ENCODE measurements at regions not wholly inside any gene's neighbourhood (a gene's known extent, or its start where the extent isn't known, plus 50 kb on each side); places are given as distances from the start of the nearest gene placed in this dataset.

DNA sequence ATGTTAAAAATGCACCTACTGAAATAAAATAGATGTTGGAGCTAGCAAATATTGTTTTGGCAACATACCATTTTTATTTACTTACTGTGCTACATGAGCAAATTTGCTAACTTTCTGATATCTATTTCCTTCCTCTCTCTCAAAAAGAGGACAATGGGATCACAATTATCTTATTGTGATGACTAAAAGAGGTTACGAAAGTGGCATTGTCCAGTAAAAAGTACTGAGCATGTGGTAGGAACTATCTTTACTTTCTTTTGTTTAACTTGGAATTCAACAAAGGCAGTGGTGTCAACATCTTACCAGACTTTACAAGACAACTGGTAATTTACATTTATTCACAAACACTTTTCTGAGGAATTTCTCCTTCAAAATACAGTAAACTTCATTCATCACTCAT lies 1542.6 kb upstream of the CDH8 start:
- CTCF ChIA-PET = no interaction called here
- intact Hi-C loops (cut with micrococcal nuclease; ENCODE audit: unreplicated experiment) = no loop called here
- Histone ChIP-seq H3K27ac (ENCODE audit: low read length) (no peak overlapping the region), H3K9me3 (ENCODE audit: control insufficient read depth, insufficient read depth, low read depth, low read length) (no peaks in the 10 kb centered on the region), H3K4me1 (ENCODE audit: control insufficient read depth, insufficient read depth, low read length) (no peaks in the 10 kb centered on the region), H3K36me3 (ENCODE audit: control insufficient read depth, insufficient read depth, low read length) (no peaks in the 10 kb centered on the region), H3K4me3 (ENCODE audit: low read depth in 2 of 2, low read length in 2 of 2) (no peak overlapping the region), H3K27me3 (ENCODE audit: control insufficient read depth, insufficient read depth, low read length) (no peaks in the 10 kb centered on the region)
- in situ Hi-C loops (cut with HindIII; ENCODE audit: low pct_unique_long_range_greater_than_20kb, low sequenced_read_pairs) = no loop called here
- no peak for ATAC-seq
- POLR2A ChIA-PET = no interaction called here
- TF ChIP-seq, protein P1, sequence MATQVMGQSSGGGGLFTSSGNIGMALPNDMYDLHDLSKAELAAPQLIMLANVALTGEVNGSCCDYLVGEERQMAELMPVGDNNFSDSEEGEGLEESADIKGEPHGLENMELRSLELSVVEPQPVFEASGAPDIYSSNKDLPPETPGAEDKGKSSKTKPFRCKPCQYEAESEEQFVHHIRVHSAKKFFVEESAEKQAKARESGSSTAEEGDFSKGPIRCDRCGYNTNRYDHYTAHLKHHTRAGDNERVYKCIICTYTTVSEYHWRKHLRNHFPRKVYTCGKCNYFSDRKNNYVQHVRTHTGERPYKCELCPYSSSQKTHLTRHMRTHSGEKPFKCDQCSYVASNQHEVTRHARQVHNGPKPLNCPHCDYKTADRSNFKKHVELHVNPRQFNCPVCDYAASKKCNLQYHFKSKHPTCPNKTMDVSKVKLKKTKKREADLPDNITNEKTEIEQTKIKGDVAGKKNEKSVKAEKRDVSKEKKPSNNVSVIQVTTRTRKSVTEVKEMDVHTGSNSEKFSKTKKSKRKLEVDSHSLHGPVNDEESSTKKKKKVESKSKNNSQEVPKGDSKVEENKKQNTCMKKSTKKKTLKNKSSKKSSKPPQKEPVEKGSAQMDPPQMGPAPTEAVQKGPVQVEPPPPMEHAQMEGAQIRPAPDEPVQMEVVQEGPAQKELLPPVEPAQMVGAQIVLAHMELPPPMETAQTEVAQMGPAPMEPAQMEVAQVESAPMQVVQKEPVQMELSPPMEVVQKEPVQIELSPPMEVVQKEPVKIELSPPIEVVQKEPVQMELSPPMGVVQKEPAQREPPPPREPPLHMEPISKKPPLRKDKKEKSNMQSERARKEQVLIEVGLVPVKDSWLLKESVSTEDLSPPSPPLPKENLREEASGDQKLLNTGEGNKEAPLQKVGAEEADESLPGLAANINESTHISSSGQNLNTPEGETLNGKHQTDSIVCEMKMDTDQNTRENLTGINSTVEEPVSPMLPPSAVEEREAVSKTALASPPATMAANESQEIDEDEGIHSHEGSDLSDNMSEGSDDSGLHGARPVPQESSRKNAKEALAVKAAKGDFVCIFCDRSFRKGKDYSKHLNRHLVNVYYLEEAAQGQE (IDR thresholded peaks at IDR 0.05; ENCODE audit: insufficient read depth in 1 of 2, low read depth in 2 of 2, low read length in 1 of 2) = no peak
- TF ChIP-seq TCF7L2 (IDR thresholded peaks at IDR 0.05; ENCODE audit: low read depth, low read length) = no peak
- no peak for TF ChIP-seq POLR2AphosphoS5 (IDR thresholded peaks at IDR 0.05; ENCODE audit: low read depth, low read length)
- no TSS peak for BruUV-seq (replicated peaks)
- DNase-seq (ENCODE audit: low read depth, low spot score) = no peak

DNA sequence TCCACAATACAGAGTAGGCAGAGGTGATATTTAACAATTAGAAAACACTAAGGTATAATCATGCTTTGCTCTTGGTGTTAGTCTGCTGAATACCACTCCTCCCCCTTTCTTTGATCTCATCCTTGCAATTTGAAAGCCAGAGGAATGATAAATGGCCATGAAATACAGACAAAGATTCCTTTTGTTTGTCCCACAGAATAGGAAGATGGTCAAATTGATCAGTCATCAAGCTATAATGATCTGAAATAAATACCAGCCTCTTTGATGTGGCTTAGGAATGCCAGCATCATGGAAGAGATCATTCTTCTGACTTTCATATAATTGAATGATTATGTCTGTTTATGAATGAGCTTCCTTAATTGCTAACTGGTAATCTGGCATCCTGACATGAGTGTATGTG lies 1541.7 kb upstream of the CDH8 start:
- Histone ChIP-seq H3K4me1 (ENCODE audit: control insufficient read depth, insufficient read depth, low read length) (no peaks in the 10 kb centered on the region), H3K9me3 (ENCODE audit: control insufficient read depth, insufficient read depth, low read depth, low read length) (no peaks in the 10 kb centered on the region), H3K36me3 (ENCODE audit: control insufficient read depth, insufficient read depth, low read length) (no peaks in the 10 kb centered on the region), H3K4me3 (ENCODE audit: low read depth in 2 of 2, low read length in 2 of 2) (no peak overlapping the region), H3K27ac (ENCODE audit: low read length) (no peak overlapping the region), H3K27me3 (ENCODE audit: control insufficient read depth, insufficient read depth, low read length) (no peaks in the 10 kb centered on the region)
- DNase-seq (ENCODE audit: low read depth, low spot score) (no peak), ATAC-seq (no peak)
- ChIA-PET POLR2A (no interaction called here), CTCF (no interaction called here)
- in situ Hi-C loops (cut with HindIII; ENCODE audit: low pct_unique_long_range_greater_than_20kb, low sequenced_read_pairs) = no loop called here
- no TSS peak for BruUV-seq (replicated peaks)
- intact Hi-C loops (cut with micrococcal nuclease; ENCODE audit: unreplicated experiment) = no loop called here
- TF ChIP-seq SIN3A (IDR thresholded peaks at IDR 0.05; ENCODE audit: borderline replicate concordance, insufficient read depth, low read depth, low read length) (no peak), POLR2AphosphoS5 (IDR thresholded peaks at IDR 0.05; ENCODE audit: low read depth, low read length) (no peak), TCF7L2 (IDR thresholded peaks at IDR 0.05; ENCODE audit: low read depth, low read length) (no peak)
- TF ChIP-seq, protein P1 (IDR thresholded peaks at IDR 0.05; ENCODE audit: insufficient read depth in 1 of 2, low read depth in 2 of 2, low read length in 1 of 2) = no peak
- TF ChIP-seq, protein P2, sequence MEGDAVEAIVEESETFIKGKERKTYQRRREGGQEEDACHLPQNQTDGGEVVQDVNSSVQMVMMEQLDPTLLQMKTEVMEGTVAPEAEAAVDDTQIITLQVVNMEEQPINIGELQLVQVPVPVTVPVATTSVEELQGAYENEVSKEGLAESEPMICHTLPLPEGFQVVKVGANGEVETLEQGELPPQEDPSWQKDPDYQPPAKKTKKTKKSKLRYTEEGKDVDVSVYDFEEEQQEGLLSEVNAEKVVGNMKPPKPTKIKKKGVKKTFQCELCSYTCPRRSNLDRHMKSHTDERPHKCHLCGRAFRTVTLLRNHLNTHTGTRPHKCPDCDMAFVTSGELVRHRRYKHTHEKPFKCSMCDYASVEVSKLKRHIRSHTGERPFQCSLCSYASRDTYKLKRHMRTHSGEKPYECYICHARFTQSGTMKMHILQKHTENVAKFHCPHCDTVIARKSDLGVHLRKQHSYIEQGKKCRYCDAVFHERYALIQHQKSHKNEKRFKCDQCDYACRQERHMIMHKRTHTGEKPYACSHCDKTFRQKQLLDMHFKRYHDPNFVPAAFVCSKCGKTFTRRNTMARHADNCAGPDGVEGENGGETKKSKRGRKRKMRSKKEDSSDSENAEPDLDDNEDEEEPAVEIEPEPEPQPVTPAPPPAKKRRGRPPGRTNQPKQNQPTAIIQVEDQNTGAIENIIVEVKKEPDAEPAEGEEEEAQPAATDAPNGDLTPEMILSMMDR (IDR thresholded peaks at IDR 0.05) = no peak
